ENCODE measurements at regions not wholly inside any gene's neighbourhood (a gene's known extent, or its start where the extent isn't known, plus 50 kb on each side); places are given as distances from the start of the nearest gene placed in this dataset.

- in situ Hi-C loops (cut with MboI; ENCODE audit: low pct_unique_long_range_greater_than_20kb in 2 of 9, low sequenced_read_pairs in 9 of 9, unreplicated experiment in 9 of 9), result no loop called here
- no peak overlapping the region for H3K27ac ChIP-seq
- peaks cover 0 to 6% of the 10 kb centered on the region in 2 donors for H3K4me1 ChIP-seq (replicated peaks in 1 of 2)
- no peak for ATAC-seq (replicated peaks in 6 of 8)
- no peak overlapping the region for H3K4me3 ChIP-seq
Measured at GRCh38 chr5:32973646-32974045, 262.5 kb downstream of the NPR3 start.

GRCh38 chr5:32975656-32976375 lies 264.7 kb downstream of the NPR3 start:
- no peak for ATAC-seq (replicated peaks in 6 of 8)
- 9 to 100% (median 73%) methylated on average over 1 of the region's 1 CpG; no CpG with 5 or more reads in 2 of the 10 experiments for WGBS, 10 experiments
- no peak overlapping the region for H3K4me3 ChIP-seq
- in situ Hi-C loops (cut with MboI; ENCODE audit: low pct_unique_long_range_greater_than_20kb in 2 of 9, low sequenced_read_pairs in 9 of 9, unreplicated experiment in 9 of 9), result no loop called here
- peaks cover 0 to 7% of the 10 kb centered on the region in 2 donors for H3K4me1 ChIP-seq (replicated peaks in 1 of 2)
- no peak overlapping the region for H3K27ac ChIP-seq

- ATAC-seq (replicated peaks in 6 of 8), result no peak
- Histone ChIP-seq H3K4me3 (no peak overlapping the region), H3K4me1 (replicated peaks in 1 of 2) (peaks cover 0 to 7% of the 10 kb centered on the region in 2 donors), H3K27ac (no peak overlapping the region)
- in situ Hi-C loops (cut with MboI; ENCODE audit: low pct_unique_long_range_greater_than_20kb in 2 of 9, low sequenced_read_pairs in 9 of 9, unreplicated experiment in 9 of 9), result no loop called here
Measured at GRCh38 chr5:32981061-32981460, 269.9 kb downstream of the NPR3 start.

- Histone ChIP-seq H3K4me1 (replicated peaks in 1 of 2) (no peaks in the 10 kb centered on the region), H3K4me3 (no peak overlapping the region), H3K27ac (no peak overlapping the region)
- WGBS, 10 experiments, result 33 to 100% (median 81%) methylated on average over 1 to 4 of the region's 4 CpGs
- ATAC-seq (replicated peaks in 6 of 8), result no peak
- in situ Hi-C loops (cut with MboI; ENCODE audit: low pct_unique_long_range_greater_than_20kb in 2 of 9, low sequenced_read_pairs in 9 of 9, unreplicated experiment in 9 of 9), result no loop called here
Measured at GRCh38 chr5:32984851-32985610, 273.9 kb downstream of the NPR3 start.

DNA sequence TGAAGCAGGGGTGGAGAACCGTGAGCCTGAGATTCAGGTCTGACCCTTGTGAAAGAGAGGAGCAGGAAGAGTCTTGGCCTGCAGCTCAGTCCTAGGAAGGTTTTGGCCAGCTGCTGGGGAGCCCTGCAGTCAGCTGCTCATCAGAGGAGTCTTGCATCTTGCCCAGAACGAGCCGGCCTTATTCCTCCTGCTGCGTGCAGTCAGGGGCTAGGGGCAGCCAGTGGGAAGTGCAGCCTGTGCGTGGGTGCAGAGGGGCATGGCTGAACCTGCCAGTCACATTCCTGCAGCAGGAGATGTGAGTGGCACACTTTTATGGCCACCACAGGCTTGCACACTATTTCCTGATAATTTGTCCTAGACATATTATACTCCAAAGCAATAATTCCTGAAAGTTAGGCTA lies 278.7 kb downstream of the NPR3 start:
- in situ Hi-C loops (cut with MboI; ENCODE audit: low pct_unique_long_range_greater_than_20kb in 2 of 9, low sequenced_read_pairs in 9 of 9, unreplicated experiment in 9 of 9), result no loop called here
- no peak for ATAC-seq (replicated peaks in 6 of 8)
- H3K4me3 ChIP-seq, result no peak overlapping the region
- no peak overlapping the region for H3K27ac ChIP-seq
- WGBS, 10 experiments, result 40 to 100% (median 72%) methylated on average over 1 to 4 of the region's 5 CpGs; no CpG with 5 or more reads in 3 of the 10 experiments
- no peaks in the 10 kb centered on the region for H3K4me1 ChIP-seq (replicated peaks in 1 of 2)

GRCh38 chr5:32990593-32991420 lies 279.7 kb downstream of the NPR3 start:
- Histone ChIP-seq H3K4me1 (replicated peaks in 1 of 2) (no peaks in the 10 kb centered on the region), H3K4me3 (no peak overlapping the region), H3K27ac (no peak overlapping the region)
- in situ Hi-C loops (cut with MboI; ENCODE audit: low pct_unique_long_range_greater_than_20kb in 2 of 9, low sequenced_read_pairs in 9 of 9, unreplicated experiment in 9 of 9), result no loop called here
- WGBS, 10 experiments, result 22 to 95% (median 87%) methylated on average over 4 to 13 of the region's 13 CpGs
- ATAC-seq (replicated peaks in 6 of 8), result no peak

DNA sequence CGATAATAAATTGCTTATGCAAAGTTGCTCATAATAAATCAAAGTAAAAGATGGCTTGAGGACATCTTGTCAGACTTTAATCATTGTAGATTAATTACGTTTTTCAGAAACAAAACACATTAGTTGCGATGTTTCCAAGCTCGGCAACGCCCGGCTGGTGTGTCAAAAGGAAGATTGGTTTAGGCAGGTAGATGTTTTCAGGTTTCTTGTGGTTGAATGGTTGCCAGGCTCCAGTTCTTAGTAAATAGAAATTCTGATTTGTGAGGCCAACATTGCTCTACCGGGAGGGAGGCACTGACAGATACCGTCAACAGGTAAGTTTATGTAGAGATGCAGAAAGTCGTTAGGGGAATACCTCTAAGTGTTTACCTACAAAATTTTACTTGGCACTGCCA lies 280.3 kb downstream of the NPR3 start:
- H3K27ac ChIP-seq, result no peak overlapping the region
- no peak for ATAC-seq (replicated peaks in 6 of 8)
- 43 to 95% (median 82%) methylated on average over 1 to 9 of the region's 9 CpGs for WGBS, 10 experiments
- in situ Hi-C loops (cut with MboI; ENCODE audit: low pct_unique_long_range_greater_than_20kb in 2 of 9, low sequenced_read_pairs in 9 of 9, unreplicated experiment in 9 of 9), result no loop called here
- H3K4me1 ChIP-seq (replicated peaks in 1 of 2), result no peaks in the 10 kb centered on the region
- H3K4me3 ChIP-seq, result no peak overlapping the region

GRCh38 chr5:32996336-32996735 lies 285.2 kb downstream of the NPR3 start:
- H3K4me1 ChIP-seq (replicated peaks in 1 of 2), result no peaks in the 10 kb centered on the region
- ATAC-seq (replicated peaks in 6 of 8), result no peak
- no peak overlapping the region for H3K27ac ChIP-seq
- H3K4me3 ChIP-seq, result no peak overlapping the region
- in situ Hi-C loops (cut with MboI; ENCODE audit: low pct_unique_long_range_greater_than_20kb in 2 of 9, low sequenced_read_pairs in 9 of 9, unreplicated experiment in 9 of 9), result no loop called here
- WGBS, 10 experiments, result 14 to 100% (median 81%) methylated on average over 1 of the region's 1 CpG; no CpG with 5 or more reads in 2 of the 10 experiments

DNA sequence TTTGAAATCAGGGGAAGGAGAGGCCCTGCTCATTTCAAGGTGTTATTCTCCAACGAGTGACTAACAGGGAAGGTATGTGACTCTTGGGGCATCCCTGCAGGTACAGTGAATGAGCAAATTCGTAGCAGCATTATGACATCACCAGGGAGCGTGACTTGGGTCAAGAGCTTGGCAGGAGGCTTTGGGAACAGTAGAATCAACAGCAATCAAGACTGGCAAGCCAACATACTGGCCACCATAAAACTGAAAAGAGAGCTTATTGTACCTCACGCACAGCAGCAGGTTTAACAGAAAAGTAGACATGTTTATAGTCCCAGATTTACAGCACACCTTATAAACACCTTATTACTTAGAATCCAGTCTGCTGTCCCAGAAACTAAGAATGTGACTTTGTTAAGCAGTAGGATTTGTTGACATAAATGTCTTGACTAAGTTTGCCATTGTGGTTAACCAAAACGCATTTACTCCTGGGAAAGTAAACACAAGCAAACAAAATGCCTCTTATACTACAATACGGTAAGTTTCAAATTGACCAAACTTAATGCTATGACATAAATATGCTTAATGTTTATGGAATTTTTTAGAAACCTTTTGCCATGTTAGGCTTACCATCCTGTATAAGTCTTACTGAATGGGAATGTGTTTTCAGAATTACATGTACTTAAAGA lies 297.8 kb downstream of the NPR3 start:
- in situ Hi-C loops (cut with MboI; ENCODE audit: low pct_unique_long_range_greater_than_20kb in 2 of 9, low sequenced_read_pairs in 9 of 9, unreplicated experiment in 9 of 9), result no loop called here
- no peak overlapping the region for H3K27ac ChIP-seq
- no peak for ATAC-seq (replicated peaks in 6 of 8)
- no peak overlapping the region for H3K4me3 ChIP-seq
- no peaks in the 10 kb centered on the region for H3K4me1 ChIP-seq (replicated peaks in 1 of 2)
- WGBS, 10 experiments, result 0 to 95% (median 74%) methylated on average over 1 to 6 of the region's 6 CpGs

DNA sequence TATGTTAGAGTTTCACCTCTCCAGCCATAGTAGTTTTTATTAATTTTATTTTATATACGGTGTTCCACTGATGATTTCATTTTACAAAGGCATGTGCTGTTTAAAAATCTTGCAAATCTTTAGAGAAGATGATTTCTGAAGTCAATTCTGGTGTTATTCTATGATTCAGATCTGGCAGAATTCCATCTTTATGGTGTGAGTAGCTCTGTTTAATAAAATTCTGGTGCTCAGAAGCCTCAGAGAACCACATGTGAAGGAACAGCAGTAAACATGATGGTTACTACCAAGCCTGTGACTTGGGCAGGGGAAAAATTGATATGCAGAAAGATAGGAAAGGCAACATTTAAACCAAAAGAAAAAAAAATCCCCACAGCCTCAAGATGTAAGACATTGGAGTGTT lies 299.7 kb downstream of the NPR3 start:
- Histone ChIP-seq H3K4me1 (replicated peaks in 1 of 2) (no peaks in the 10 kb centered on the region), H3K27ac (no peak overlapping the region), H3K4me3 (no peak overlapping the region)
- in situ Hi-C loops (cut with MboI; ENCODE audit: low pct_unique_long_range_greater_than_20kb in 2 of 9, low sequenced_read_pairs in 9 of 9, unreplicated experiment in 9 of 9), result no loop called here
- ATAC-seq (replicated peaks in 6 of 8), result no peak
- WGBS, 10 experiments, result 20 to 100% (median 58%) methylated on average over 1 of the region's 1 CpG; no CpG with 5 or more reads in 2 of the 10 experiments

- H3K27ac ChIP-seq, result no peak overlapping the region
- no peak for ATAC-seq (replicated peaks in 6 of 8)
- H3K4me1 ChIP-seq (replicated peaks in 1 of 2), result no peaks in the 10 kb centered on the region
- in situ Hi-C loops (cut with MboI; ENCODE audit: low pct_unique_long_range_greater_than_20kb in 2 of 9, low sequenced_read_pairs in 9 of 9, unreplicated experiment in 9 of 9), result no loop called here
- no peak overlapping the region for H3K4me3 ChIP-seq
Measured at GRCh38 chr5:33011801-33012200, 300.7 kb downstream of the NPR3 start.

DNA sequence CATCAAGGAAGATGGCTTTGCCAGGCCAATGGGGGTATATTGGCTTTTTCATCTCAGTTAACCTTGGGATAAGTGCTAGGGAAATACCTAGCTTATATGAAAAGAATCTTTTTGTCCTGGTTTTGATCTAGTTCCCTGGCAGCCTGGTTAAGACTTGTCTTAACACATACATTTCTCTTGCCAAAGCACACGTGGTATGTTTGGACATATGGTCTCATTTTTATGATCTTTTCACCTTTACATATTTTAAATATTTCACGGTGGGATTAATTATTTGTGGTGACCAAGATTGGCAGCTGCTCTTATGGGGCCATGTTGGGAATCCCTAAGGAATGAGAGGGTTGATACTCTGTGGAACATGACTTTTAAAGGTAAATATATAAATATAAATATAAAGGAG lies 312.5 kb downstream of the NPR3 start:
- Histone ChIP-seq H3K4me1 (replicated peaks in 1 of 2) (no peaks in the 10 kb centered on the region), H3K4me3 (no peak overlapping the region), H3K27ac (no peak overlapping the region)
- in situ Hi-C loops (cut with MboI; ENCODE audit: low pct_unique_long_range_greater_than_20kb in 2 of 9, low sequenced_read_pairs in 9 of 9, unreplicated experiment in 9 of 9), result no loop called here
- WGBS, 10 experiments, result 11 to 95% (median 48%) methylated on average over 1 to 2 of the region's 2 CpGs; no CpG with 5 or more reads in 3 of the 10 experiments
- no peak for ATAC-seq (replicated peaks in 6 of 8)

Data from motor neuron (in vitro differentiated cells).